B cell (primary cell): ENCODE measurements at regions not wholly inside any gene's neighbourhood (a gene's known extent, or its start where the extent isn't known, plus 50 kb on each side); places are given as distances from the start of the nearest gene placed in this dataset.
"Not testable (repeated sequence)": the region's sequence is repeated elsewhere in the genome, so short reads cannot be mapped to it uniquely, and the experiment has no call there.

ENCODE experiments used
- ATAC-seq: fragments of 200-7000 bp; cut with Tn5 transposase; one replicate; pipeline ENCODE4 v1.10.0; 2021; ENCODE audit warnings: low read depth, mild to moderate bottlenecking, moderate number of reproducible peaks, moderate library complexity
- CTCF ChIA-PET: fragments of 350-600 bp; sonication (Branson Sonifier 250); formaldehyde crosslinking; loops from one replicate; lab custom pipeline; 2021; ENCODE audit warnings: antibody characterized with exemption, inconsistent platforms; lab: Charles Lee
- POLR2A ChIA-PET: fragments of 350-600 bp; sonication (Branson Sonifier 250); formaldehyde crosslinking; loops from one replicate; lab custom pipeline; 2021; ENCODE audit warnings: antibody characterized with exemption; lab: Charles Lee
- DNase-seq: peaks from one replicate; pipeline ENCODE4 v3.0.0; 2013
- H2AFZ ChIP-seq: 2 replicates; pipeline ENCODE4 v1.6.1; 2012; ENCODE audit warnings: mild to moderate bottlenecking, low read depth, low read length; ENCODE audit not compliant: insufficient read depth, poor library complexity, severe bottlenecking
- H3K27ac ChIP-seq, 2 donors: 1 replicate in 1 of 2; 2 replicates in 1 of 2; pipeline ENCODE4 v1.5.1; 2012 to 2013; ENCODE audit warnings: low read length in 2 of 2, mild to moderate bottlenecking in 2 of 2, moderate library complexity in 1 of 2
- H3K27me3 ChIP-seq, 4 experiments: fragments of 200-600 bp in 1 of 4; sonication (generic) in 1 of 4; replicated peaks in 1 of 4; 1 replicate in 2 of 4; 2 replicates in 2 of 4; pipeline versions ENCODE4 v1.6.1 to v1.7.0; 2013 to 2016; ENCODE audit warnings: low read length in 3 of 4, mild to moderate bottlenecking in 2 of 4, mixed read lengths in 1 of 4, moderate library complexity in 1 of 4; ENCODE audit not compliant: insufficient read depth in 4 of 4, control insufficient read depth in 3 of 4; ENCODE audit errors: control extremely low read depth in 1 of 4
- H3K36me3 ChIP-seq, 2 experiments: replicated peaks in 1 of 2; 1 replicate in 1 of 2; 2 replicates in 1 of 2; pipeline versions ENCODE4 v1.6.1 to v1.7.1; 2013; ENCODE audit warnings: low read length in 1 of 2; ENCODE audit not compliant: insufficient read depth in 2 of 2, control insufficient read depth in 1 of 2; ENCODE audit errors: control extremely low read depth in 1 of 2, extremely low read depth in 1 of 2
- H3K4me1 ChIP-seq, 2 donors: fragments of 200-600 bp in 1 of 2; sonication (generic) in 1 of 2; 1 replicate in 1 of 2; 2 replicates in 1 of 2; pipeline versions ENCODE4 v1.5.1 to v1.6.1; 2013 to 2017; ENCODE audit warnings: low read length in 2 of 2; ENCODE audit not compliant: control insufficient read depth in 2 of 2, insufficient read depth in 2 of 2
- H3K4me2 ChIP-seq: replicated peaks from 2 replicates; pipeline ENCODE3; 2012; ENCODE audit warnings: mild to moderate bottlenecking, low read depth, low read length; ENCODE audit not compliant: poor library complexity, severe bottlenecking
- H3K4me3 ChIP-seq, 5 experiments: fragments of 200-600 bp in 1 of 5; sonication (generic) in 1 of 5; 1 replicate in 3 of 5; 2 replicates in 2 of 5; pipeline versions ENCODE4 v1.5.1 to v1.7.0; 2011 to 2016; ENCODE audit warnings: low read length in 4 of 5, mild to moderate bottlenecking in 4 of 5, low read depth in 2 of 5, control low read depth in 1 of 5, moderate library complexity in 1 of 5; ENCODE audit not compliant: insufficient read depth in 1 of 5; ENCODE audit errors: control extremely low read depth in 1 of 5, extremely low read depth in 1 of 5
- H3K79me2 ChIP-seq: fragments of 200-600 bp; sonication (generic); one replicate; pipeline ENCODE4 v1.6.0; 2016; ENCODE audit warnings: low read length; ENCODE audit not compliant: control insufficient read depth, insufficient read depth
- H3K9ac ChIP-seq: fragments of 200-600 bp; sonication (generic); 2 replicates; pipeline ENCODE4 v1.6.1; 2017; ENCODE audit warnings: mild to moderate bottlenecking, low read length, moderate library complexity
- H3K9me3 ChIP-seq, 3 donors: one replicate each; pipeline versions ENCODE4 v1.6.1 to v1.7.1; 2013; ENCODE audit warnings: low read length in 2 of 3; ENCODE audit not compliant: control insufficient read depth in 2 of 3, insufficient read depth in 1 of 3; ENCODE audit errors: control extremely low read depth in 1 of 3
- H4K20me1 ChIP-seq: 2 replicates; pipeline ENCODE4 v1.6.0; 2012; ENCODE audit warnings: mild to moderate bottlenecking, low read length; ENCODE audit not compliant: insufficient read depth, control insufficient read depth, poor library complexity, severe bottlenecking
- H3K27ac Mint-ChIP-seq: one replicate; pipeline ENCODE4 v1.8.0; 2021; ENCODE audit warnings: mixed read lengths
- H3K27me3 Mint-ChIP-seq: one replicate; pipeline ENCODE4 v1.8.0; 2021; ENCODE audit warnings: mixed read lengths
- H3K4me1 Mint-ChIP-seq: one replicate; pipeline ENCODE4 v1.8.0; 2021; ENCODE audit warnings: mixed read lengths
- H3K4me3 Mint-ChIP-seq: one replicate; pipeline ENCODE4 v1.8.0; 2021; ENCODE audit warnings: mixed read lengths
- H3K9me3 Mint-ChIP-seq: one replicate; pipeline ENCODE4 v1.8.0; 2022; ENCODE audit warnings: mixed read lengths; ENCODE audit not compliant: insufficient read depth
- CTCF ChIP-seq: fragments of 200-600 bp; IDR thresholded peaks from one replicate; pipeline ENCODE4 v1.8.0; 2022; ENCODE audit warnings: antibody characterized with exemption, mild to moderate bottlenecking
- EZH2 ChIP-seq: IDR thresholded peaks from 2 replicates; pipeline ENCODE4 v1.6.1; 2012; ENCODE audit warnings: borderline replicate concordance, low read depth, mild to moderate bottlenecking, moderate library complexity, low read length; ENCODE audit not compliant: insufficient read depth, poor library complexity, severe bottlenecking
- WGBS: methylation state at CpG from one replicate; pipeline ENCODE4 v1.1.5; 2013; ENCODE audit warnings: missing lambda C conversion rate; ENCODE audit not compliant: insufficient coverage; 5-methylcytosine and 5-hydroxymethylcytosine counted together
- intact Hi-C: fragments of 100-400 bp; cut with micrococcal nuclease; formaldehyde crosslinking; loops from one replicate; pipeline ENCODE4 v1.10.0; 2022

GRCh38 chr16:58847902-58848661, 114.0 kb upstream of the GOT2 start:
- Histone ChIP-seq H3K9ac (no peak overlapping the region), H3K36me3 (no peaks in the 10 kb centered on the region), H3K9me3 (peaks cover 0 to 8% (median 0%) of the 10 kb centered on the region in 3 donors), H3K4me3 (no peak overlapping the region), H3K4me1 (no peaks in the 10 kb centered on the region), H4K20me1 (no peaks in the 10 kb centered on the region), H3K27ac (no peak overlapping the region), H3K27me3 (no peaks in the 10 kb centered on the region), H2AFZ (no peak overlapping the region), H3K4me2 (no peak overlapping the region), H3K79me2 (no peaks in the 10 kb centered on the region)
- H3K4me1 Mint-ChIP-seq: no peaks in the 10 kb centered on the region
- no peak for TF ChIP-seq EZH2
- TF ChIP-seq CTCF: no peak
- H3K27me3 Mint-ChIP-seq: peaks cover 4% of the 10 kb centered on the region
- H3K27ac Mint-ChIP-seq: no peak overlapping the region
- H3K9me3 Mint-ChIP-seq: no peaks in the 10 kb centered on the region
- POLR2A ChIA-PET: no interaction called here
- CTCF ChIA-PET: no interaction called here
- ATAC-seq: no peak
- DNase-seq: no peak
- 90% methylated on average over 3 of the region's 4 CpGs for WGBS
- H3K4me3 Mint-ChIP-seq: no peak overlapping the region
- intact Hi-C loops: no loop called here

- H3K4me3 Mint-ChIP-seq, H2AFZ ChIP-seq, H3K27me3 ChIP-seq, H3K4me1 ChIP-seq, H3K4me3 ChIP-seq, H3K9ac ChIP-seq, H3K79me2 ChIP-seq, CTCF ChIA-PET, H3K4me1 Mint-ChIP-seq, ATAC-seq, H3K4me2 ChIP-seq, H4K20me1 ChIP-seq, H3K27ac ChIP-seq, H3K9me3 ChIP-seq, H3K27ac Mint-ChIP-seq, H3K27me3 Mint-ChIP-seq, H3K9me3 Mint-ChIP-seq, DNase-seq, H3K36me3 ChIP-seq, POLR2A ChIA-PET, intact Hi-C loops: not testable (repeated sequence)
- 96% methylated on average over 29 of the region's 29 CpGs for WGBS
Observed at GRCh38 chr16:58846226-58846625, 112.1 kb upstream of the GOT2 start.
